Astrocyte of the spinal cord (primary cell): ENCODE measurements at regions not wholly inside any gene's neighbourhood (a gene's known extent, or its start where the extent isn't known, plus 50 kb on each side); places are given as distances from the start of the nearest gene placed in this dataset.

Source experiments
- DNase-seq: peaks from one replicate; pipeline ENCODE4 v3.0.0; 2011; ENCODE audit warnings: low read depth, low spot score
- H3K4me3 ChIP-seq: 2 replicates; pipeline ENCODE4 v1.5.1; 2011; ENCODE audit warnings: low read depth, mild to moderate bottlenecking, low read length, moderate library complexity
- CTCF ChIP-seq: IDR thresholded peaks from 2 replicates; pipeline ENCODE4 v1.5.1; 2012; ENCODE audit warnings: low read depth, mild to moderate bottlenecking, low read length, inconsistent platforms
- in situ Hi-C: cut with HindIII; loops from 2 replicates; pipeline ENCODE4 v1.10.0; 2017; ENCODE audit warnings: low sequenced_read_pairs

- in situ Hi-C loops, result no loop called here
- no peak for TF ChIP-seq CTCF
- H3K4me3 ChIP-seq, result no peak overlapping the region
- DNase-seq, result no peak
Measured at GRCh38 chr9:38278931-38279679, 113.4 kb upstream of the ALDH1B1 start.

- no peak overlapping the region for H3K4me3 ChIP-seq
- TF ChIP-seq CTCF, result no peak
- DNase-seq, result no peak
- in situ Hi-C loops, result no loop called here
Measured at GRCh38 chr9:38278457-38278856, 114.0 kb upstream of the ALDH1B1 start.

GRCh38 chr9:38277601-38278200, 114.8 kb upstream of the ALDH1B1 start:
- no peak for DNase-seq

GRCh38 chr9:38276771-38277439, 115.6 kb upstream of the ALDH1B1 start:
- TF ChIP-seq CTCF, result no peak
- DNase-seq, result no peak
- no peak overlapping the region for H3K4me3 ChIP-seq
- in situ Hi-C loops, result no loop called here

More at GRCh38 chr9:38277601-38278200, 114.8 kb upstream of the ALDH1B1 start:
- TF ChIP-seq CTCF, result no peak
- in situ Hi-C loops, result no loop called here
- no peak overlapping the region for H3K4me3 ChIP-seq

GRCh38 chr9:38274800-38275199, 117.7 kb upstream of the ALDH1B1 start:
- DNase-seq, result peak; percentile 45
- in situ Hi-C loops, result no loop called here

GRCh38 chr9:38272710-38273109, 119.8 kb upstream of the ALDH1B1 start:
- H3K4me3 ChIP-seq, result no peak overlapping the region
- no peak for DNase-seq
- TF ChIP-seq CTCF, result no peak
- in situ Hi-C loops, result no loop called here

More at GRCh38 chr9:38274800-38275199, 117.7 kb upstream of the ALDH1B1 start:
- TF ChIP-seq CTCF, result no peak
- H3K4me3 ChIP-seq, result no peak overlapping the region
